Daoy (cell line): ENCODE measurements at regions not wholly inside any gene's neighbourhood (a gene's known extent, or its start where the extent isn't known, plus 50 kb on each side); places are given as distances from the start of the nearest gene placed in this dataset.

Experiments used
- DNase-seq: peaks from one replicate; pipeline ENCODE4 v3.0.0-alpha.2; 2015; ENCODE audit warnings: low read depth

DNA sequence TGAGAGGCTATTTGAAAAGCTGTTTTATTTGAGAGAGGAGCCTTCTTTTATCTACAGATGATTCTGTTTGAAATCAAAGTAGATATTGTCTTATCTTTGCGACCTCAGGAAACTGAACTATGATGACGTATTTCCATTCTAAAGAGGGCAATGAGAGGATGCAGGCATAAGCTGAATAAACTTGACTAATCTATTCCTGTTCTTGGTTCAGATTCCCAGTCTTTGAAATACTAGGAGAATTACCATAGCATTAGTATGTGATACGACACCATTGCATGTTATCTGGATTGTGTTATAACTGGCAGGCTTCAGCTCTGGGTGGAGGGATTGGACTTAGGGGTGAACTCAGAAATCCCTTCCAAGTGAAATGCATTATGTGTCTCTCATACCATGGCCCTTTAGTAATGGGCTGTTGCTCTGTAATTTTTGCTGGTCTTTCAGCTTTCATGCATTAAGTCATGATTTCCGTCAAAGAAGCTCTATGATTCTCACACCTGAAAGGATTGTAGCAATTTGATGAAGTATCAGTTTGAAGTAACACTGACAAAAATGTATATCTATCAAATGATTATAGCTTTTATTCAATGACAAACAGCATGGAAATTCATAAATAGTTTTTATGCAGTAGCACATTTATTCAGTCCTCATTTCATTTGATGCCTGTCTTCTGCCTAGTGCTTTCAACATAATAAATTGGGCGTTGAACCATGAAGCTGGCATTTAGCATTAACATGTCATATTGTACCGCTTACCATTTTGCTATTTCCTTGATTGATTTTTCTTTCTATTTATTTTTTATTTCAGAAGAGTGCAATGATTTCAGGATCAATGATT, 138.4 kb upstream of the SPACA1 start:
- peak; percentile 41 for DNase-seq

DNA sequence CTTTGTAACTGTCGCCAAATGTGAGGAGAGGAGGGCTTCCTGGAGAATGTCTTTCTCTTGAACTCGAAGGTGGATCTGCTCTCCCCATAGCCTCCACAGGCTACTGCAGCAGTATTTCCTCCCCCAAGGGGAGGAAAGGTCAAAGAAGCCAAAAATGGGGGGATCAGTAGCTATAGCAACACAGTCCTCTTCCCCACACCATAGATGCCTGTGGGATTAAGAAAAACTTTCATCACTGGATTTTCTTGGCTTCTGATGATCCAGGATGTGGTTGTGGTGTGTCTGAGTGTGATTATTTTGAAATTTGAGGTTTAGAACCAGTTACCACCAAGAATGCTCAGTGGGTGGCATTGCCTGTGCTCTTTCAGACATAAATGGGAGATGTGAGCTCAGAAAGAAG, 140.1 kb upstream of the SPACA1 start:
- DNase-seq: peak; percentile 84

DNA sequence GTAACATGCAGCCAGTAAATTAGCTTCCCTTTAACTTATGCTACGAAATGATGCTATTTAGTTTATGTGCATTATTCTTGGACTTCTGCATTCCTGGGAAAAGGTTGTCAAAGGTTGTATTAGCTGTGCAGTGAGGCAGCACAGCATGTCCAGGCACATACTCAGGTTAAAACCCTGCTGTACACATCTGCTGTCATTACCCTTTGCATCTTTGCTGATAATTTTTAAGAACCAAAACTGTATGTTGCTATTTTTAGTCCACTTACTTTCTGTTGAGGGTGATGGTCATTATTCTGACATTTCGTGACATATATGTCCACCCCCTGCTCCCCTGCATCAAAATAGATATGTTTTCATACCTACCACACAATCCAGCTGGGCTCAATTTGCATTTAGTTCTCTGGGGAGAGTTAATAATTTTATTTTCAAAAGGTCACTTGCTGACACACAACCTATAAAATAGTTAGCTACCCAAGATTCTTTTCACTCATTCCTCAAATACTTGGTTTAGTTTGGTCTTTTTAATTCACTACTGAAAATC, 142.5 kb upstream of the SPACA1 start:
- DNase-seq: no peak

- DNase-seq: no peak
Measured at GRCh38 chr6:87904011-87904410, 143.6 kb upstream of the SPACA1 start.

DNA sequence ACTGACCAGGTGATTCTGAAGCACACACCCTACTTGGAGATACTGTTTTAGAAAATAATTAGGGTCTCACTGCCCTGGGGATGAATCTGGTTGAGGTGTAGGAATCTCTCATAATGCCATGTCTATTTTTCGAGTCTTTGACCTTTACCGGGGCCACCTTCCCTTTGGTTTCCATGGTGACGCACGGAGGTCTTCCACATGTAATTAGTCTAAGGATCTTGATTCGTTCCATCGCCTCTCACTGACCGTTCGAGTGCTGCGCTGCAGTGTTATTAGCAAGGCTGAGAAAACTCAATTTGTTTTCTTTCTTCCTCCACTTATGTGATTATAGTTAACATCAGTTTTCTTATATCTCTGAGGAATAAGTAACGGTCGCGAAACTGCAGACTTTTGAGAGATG, 144.3 kb upstream of the SPACA1 start:
- DNase-seq: no peak

DNA sequence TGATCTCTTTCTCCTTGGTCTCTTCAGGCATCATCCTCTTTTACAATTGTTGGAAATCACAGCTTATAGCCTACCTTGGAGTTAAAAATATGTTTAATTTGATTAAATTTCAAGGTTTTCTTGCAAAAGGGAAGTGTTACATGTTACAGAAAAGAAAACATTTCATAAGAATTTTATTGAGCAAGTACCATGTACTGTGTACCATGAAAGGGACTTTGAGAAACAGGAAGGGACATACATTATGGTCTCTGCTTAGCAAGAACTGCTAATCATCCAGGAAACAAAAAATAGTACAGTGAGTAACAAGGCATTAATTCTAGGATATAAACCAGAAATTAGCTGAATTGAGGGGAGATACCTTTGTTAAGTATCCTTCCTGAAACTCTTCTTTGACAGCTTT, 145.3 kb upstream of the SPACA1 start:
- no peak for DNase-seq

GRCh38 chr6:87901613-87902012, 146.0 kb upstream of the SPACA1 start:
- DNase-seq: no peak

DNA sequence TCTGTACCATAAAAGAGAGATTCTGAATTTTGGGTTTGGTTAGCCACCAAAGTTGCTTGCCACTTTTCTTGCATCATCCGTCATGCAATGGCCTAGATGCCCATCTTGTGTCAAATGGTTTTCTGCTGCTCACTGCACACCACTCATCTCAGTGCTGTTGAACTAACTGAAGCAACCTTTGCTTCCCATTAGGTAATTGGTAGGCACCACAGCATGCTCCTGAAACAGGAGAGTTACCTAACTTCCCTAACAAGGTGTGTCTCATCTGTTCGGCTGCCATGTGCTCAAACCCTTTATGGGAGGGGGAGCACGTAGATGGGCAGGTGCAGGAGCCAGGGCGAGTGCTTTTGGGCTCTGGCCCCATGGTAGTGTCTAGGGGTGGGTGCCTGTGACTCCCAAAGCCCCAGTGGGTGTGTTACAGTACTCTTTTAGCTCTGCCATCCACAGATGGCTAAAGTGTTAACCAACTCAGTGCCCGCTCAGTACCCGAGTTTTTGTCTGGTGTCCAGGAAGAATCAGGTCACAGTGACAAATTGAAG, 147.4 kb upstream of the SPACA1 start:
- DNase-seq: no peak

DNA sequence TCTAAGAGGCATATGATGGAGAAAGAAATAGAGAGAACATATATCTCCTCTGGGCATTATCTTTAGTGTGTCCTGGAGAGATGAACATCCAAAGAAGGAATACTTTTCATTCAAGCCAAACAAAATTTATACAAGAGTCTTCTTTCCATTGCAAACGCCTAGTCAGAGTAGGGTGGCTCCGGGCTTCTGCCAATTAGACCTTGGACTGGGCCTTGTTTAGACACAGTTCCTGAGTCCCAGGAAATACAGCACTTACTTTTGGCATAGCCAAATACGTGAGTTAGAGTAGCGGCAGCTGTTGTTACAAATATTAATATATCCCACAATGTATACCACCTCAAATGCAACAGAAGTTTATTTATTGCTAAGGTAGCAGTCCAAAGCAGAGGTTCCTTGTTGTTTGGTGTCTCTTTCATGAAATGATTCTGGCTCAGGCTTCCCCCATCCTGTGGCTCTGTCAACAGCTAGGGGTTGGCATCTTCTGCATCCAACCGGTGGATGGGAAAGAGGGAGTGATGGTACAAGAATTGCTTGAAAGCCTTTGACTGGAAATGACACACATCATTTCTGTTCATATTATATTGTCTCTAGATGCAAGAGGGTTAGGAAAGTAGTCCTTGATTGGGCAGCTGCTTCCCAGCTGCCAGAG, 148.0 kb upstream of the SPACA1 start:
- no peak for DNase-seq

DNA sequence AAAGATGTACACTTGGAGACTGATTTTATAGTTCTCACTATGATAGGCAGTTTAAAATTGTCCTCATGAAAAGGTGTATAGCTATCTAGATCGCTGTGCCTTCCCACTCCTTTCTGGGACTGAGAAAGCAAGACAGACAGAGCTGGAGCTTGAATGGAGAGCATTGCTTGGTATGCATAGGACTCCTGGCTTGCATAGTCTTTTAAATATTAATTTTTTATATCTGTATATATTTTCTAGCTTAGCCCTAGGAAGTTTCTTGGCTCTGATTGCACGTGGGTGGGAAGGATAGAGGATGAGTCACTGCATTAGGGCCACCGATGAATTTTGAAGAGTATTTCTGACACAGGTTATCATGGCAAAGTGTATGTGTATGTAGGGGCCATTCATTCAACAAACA, 150.0 kb upstream of the SPACA1 start:
- DNase-seq: no peak

GRCh38 chr6:87897013-87897412, 150.6 kb upstream of the SPACA1 start:
- no peak for DNase-seq

DNA sequence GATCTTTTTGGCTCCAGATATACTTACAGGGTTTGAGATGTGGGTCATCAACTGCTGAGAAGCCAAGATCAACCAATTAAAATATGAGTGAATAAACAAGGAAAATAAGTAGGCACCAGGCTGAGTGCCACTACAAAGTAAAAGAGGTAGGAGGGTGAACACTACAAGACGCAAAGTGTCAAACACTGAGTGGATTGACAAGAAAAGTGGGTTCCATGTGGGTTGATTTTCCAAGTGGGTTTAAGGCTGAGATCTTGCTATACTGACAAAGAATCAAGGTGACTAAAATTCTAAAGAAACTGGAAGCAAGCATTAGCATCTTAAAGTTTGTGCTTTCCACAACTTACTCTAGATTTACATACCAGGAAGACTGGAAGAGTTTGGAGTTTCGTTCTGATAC, 160.4 kb upstream of the SPACA1 start:
- DNase-seq: no peak

- no peak for DNase-seq
Measured at GRCh38 chr6:87884203-87884602, 163.4 kb upstream of the SPACA1 start.

DNA sequence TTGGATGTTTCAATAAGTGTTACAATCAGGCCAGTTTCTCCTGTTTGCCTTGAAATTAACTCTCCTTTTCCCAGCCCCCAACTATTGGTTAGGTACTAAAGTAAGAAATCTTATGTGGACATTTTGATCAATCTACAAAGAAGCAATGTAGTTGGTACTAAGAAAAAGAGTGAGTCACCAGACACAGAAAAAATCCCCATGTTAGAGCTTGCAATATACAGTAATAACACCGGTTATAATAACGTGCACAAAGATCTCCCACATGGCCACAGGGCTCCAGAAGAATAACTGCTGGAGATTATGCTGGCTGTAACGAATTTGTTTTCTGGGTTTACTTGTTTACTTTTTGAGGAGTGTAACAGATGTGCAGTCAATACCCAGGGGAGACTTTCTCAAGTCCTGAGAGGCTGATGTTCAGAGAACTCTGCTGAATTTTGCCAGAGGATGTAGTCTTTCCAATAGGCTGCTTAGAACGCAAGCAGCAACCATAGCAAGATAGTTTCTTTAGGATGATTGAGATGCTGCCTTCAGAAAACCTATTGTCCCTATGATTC, 166.2 kb upstream of the SPACA1 start:
- no peak for DNase-seq

DNA sequence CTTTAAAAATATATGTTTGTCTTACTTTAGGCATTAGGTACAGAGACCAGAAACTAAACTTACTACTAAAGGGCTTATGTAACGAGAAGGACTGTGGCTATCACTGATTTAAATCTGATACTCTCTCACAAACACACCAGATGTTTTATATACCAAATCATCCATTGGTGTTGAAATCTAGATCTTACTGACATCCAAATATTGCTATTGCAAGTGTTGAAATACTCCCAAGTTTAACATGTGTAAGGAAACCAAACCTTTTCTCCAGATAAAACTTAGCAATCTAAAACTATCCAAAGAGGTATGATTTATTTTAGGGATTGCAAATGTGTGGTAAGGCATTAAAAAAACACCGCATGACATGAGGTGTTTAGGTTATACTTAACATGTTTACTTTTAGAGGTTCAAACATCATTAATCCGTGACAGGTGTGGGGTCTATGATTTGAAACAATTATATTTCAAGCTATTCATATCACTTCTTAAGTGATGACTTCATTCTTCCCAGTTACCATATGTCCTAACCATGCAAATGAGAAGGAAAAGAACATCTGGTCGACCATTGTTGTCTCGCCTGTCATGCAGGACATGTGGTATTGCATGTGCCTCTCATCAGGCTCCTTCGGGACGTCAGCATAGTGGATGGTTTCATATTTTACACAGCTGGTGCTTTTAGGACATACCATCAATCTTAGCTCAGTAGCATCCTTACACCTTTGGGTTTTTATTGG, 168.3 kb upstream of the SPACA1 start:
- no peak for DNase-seq

GRCh38 chr6:87875781-87876180, 171.9 kb upstream of the SPACA1 start:
- no peak for DNase-seq

DNA sequence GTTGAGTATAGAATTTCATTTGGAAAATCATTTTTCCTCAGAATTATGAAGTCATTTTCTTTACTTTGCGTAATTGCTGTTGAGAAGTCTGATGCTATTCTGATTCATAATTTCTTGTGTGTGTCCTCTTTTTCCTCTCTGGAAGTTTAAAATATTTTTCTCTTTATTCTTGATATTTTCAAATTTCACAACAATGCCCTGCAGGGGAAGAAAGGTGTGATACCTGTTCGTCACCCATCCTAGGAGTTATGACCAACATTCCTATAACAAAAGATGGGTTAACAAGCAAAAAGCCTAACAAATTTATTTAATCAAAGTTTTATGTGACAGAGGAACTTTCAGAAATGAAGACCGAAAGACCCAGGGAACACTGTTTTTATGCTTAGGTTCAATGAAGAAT, 171.5 kb upstream of the AKIRIN2 start:
- no peak for DNase-seq

DNA sequence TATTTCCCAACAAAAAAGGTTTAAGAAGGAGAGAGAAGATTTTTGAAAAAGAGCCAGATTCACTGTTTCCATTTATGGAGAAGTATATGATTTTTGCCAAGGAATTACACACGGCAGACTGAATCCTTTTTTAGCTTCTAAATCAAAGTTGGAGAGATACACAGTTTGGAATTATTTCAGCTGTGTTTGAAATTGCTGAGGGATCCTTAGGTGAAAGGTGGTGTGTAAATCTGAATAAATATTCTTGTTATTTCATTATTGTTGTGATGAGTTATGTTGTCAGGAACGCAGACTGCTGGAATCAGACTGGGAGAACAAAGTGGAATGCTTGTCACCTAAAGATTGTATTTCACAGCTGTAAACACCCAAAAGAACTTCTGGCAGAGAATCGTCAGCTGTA, 168.5 kb upstream of the AKIRIN2 start:
- DNase-seq: no peak

DNA sequence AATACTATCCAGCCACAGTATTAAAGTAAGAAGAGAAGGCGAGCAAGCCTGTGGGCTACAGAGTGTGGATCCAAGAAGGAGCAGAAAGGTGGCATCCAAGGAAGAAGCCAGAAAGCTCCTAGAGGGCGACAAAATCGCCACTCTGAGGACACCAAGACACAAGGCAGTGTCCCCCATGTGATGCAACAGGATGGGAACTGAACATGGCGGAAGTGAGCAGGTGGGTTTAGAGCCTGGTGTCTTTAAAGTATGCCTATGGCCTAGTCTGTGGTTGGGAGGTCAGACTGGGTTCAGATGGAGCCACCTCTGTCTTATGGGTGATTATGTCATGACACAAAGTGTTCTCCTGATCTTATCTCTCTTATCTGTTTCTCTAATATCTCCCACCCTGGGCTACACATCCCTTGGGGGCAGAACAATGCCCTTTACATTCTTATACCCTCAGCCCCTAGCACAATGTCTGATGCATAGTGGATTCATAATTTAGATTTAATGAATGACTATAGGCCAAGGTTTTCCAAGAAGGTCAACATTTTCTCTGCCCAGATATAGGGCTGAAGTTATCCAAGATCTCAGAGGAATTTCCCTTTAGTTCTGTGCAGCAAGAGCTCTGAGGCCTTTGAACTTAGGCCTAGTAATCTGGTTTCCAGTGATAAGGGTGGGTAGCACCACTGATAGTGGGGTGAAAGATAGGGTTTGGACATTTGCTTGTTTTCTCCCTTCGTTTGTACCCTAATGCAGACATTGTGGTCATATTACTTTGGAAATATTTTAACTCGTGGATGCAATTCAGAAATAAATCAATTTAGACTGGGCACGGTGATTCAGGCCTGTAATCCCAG, 167.3 kb upstream of the AKIRIN2 start:
- no peak for DNase-seq

GRCh38 chr6:87860902-87861301, 158.9 kb upstream of the AKIRIN2 start:
- no peak for DNase-seq

- DNase-seq: no peak
Measured at GRCh38 chr6:87858440-87858839, 156.4 kb upstream of the AKIRIN2 start.
